ENCODE measurements at regions not wholly inside any gene's neighbourhood (a gene's known extent, or its start where the extent isn't known, plus 50 kb on each side); places are given as distances from the start of the nearest gene placed in this dataset.

DNA sequence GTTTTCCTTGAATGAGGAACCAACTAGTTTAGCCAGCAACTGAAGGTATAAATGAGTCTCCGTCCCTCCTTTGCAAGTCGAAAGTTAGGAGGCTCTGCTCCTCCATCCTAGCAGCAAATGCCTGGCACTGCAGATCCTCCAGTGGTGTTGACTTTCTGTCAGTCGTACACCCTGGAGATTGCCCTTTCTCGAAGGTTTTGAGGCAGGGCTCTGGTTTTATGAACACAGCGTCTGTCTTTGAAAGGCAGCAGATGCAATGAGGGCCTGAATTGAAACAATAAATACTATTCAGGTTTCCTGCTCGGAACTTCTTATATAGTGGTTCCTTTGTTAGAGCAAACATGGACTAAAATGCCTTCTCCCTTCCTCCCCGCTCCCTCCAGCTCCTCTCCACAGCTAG lies 284.0 kb downstream of the TMEM38B start:
- H3K27ac ChIP-seq = no peak overlapping the region
- ATAC-seq (no peak), DNase-seq (no peak)
- no peaks in the 10 kb centered on the region for H3K36me3 ChIP-seq (ENCODE audit: insufficient read depth in 1 of 2, low read depth in 1 of 2)
- WGBS, 3 donors = 58 to 71% (median 61%) methylated on average over 7 of the region's 7 CpGs
- no peaks in the 10 kb centered on the region for H3K27me3 ChIP-seq (ENCODE audit: insufficient read depth in 3 of 3, low read length in 2 of 3)
- no peaks in the 10 kb centered on the region for H3K9me3 ChIP-seq
- intact Hi-C loops (cut with DNase I) = no loop called here
- no peak overlapping the region for H3K4me3 ChIP-seq
- TF ChIP-seq, protein P1, sequence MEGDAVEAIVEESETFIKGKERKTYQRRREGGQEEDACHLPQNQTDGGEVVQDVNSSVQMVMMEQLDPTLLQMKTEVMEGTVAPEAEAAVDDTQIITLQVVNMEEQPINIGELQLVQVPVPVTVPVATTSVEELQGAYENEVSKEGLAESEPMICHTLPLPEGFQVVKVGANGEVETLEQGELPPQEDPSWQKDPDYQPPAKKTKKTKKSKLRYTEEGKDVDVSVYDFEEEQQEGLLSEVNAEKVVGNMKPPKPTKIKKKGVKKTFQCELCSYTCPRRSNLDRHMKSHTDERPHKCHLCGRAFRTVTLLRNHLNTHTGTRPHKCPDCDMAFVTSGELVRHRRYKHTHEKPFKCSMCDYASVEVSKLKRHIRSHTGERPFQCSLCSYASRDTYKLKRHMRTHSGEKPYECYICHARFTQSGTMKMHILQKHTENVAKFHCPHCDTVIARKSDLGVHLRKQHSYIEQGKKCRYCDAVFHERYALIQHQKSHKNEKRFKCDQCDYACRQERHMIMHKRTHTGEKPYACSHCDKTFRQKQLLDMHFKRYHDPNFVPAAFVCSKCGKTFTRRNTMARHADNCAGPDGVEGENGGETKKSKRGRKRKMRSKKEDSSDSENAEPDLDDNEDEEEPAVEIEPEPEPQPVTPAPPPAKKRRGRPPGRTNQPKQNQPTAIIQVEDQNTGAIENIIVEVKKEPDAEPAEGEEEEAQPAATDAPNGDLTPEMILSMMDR (IDR thresholded peaks at IDR 0.05) = no peak
- H3K4me1 ChIP-seq = peaks cover 4% of the 10 kb centered on the region

DNA sequence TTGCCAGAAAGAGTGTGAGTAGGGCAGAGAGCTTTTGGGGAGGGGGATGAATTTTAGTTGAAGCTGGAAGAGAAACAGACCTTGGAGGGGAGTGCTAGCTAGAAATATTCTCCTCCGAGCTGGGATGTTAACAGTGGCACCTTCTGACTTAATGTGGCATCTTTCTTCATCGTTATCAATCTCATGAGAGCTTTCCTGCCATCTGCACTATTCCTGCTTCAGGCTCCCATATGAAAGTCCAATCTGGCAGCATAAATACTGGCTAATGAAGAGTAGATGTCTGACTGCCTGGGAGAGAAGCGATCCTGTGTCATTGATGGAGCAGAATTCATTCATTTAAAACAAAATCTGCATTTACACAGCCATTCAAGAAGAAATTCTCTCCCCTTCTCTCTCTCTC lies 284.5 kb downstream of the TMEM38B start:
- H3K27ac ChIP-seq = no peak overlapping the region

DNA sequence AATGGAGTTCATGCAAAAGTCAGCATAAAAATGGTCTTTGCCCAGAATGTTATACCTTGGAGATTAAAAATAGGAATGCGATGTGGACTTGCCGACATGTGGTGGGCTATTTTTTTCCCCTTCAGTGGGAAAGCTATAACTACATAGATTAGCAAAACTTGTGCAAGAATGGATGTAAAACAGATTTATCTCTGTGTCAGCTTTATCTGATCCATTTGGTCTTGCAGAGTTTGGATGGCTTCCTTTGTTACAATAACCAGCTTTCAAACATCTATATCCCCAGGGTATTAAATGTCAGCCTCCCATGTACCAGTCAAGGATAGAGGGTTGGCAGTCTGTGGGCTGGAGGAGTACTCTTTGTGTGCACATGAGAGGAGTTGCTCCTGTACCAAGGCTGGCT lies 284.9 kb downstream of the TMEM38B start:
- no peaks in the 10 kb centered on the region for H3K27me3 ChIP-seq (ENCODE audit: insufficient read depth in 3 of 3, low read length in 2 of 3)
- H3K4me3 ChIP-seq = no peak overlapping the region
- no peaks in the 10 kb centered on the region for H3K9me3 ChIP-seq
- H3K36me3 ChIP-seq (ENCODE audit: insufficient read depth in 1 of 2, low read depth in 1 of 2) = no peaks in the 10 kb centered on the region
- no peak overlapping the region for H3K27ac ChIP-seq
- TF ChIP-seq, protein P1 (IDR thresholded peaks at IDR 0.05) = no peak
- WGBS, 3 donors = 64 to 68% (median 64%) methylated on average over 2 of the region's 2 CpGs
- intact Hi-C loops (cut with DNase I) = no loop called here
- DNase-seq (no peak), ATAC-seq (no peak)
- H3K4me1 ChIP-seq = peaks cover 1% of the 10 kb centered on the region

More for the DNA sequence above, 284.5 kb downstream of the TMEM38B start:
- intact Hi-C loops (cut with DNase I) = no loop called here
- DNase-seq (no peak), ATAC-seq (no peak)
- no peaks in the 10 kb centered on the region for H3K36me3 ChIP-seq (ENCODE audit: insufficient read depth in 1 of 2, low read depth in 1 of 2)
- H3K9me3 ChIP-seq = no peaks in the 10 kb centered on the region
- TF ChIP-seq, protein P1 (IDR thresholded peaks at IDR 0.05) = no peak
- H3K4me3 ChIP-seq = no peak overlapping the region
- no peaks in the 10 kb centered on the region for H3K27me3 ChIP-seq (ENCODE audit: insufficient read depth in 3 of 3, low read length in 2 of 3)
- WGBS, 3 donors = 78 to 82% (median 81%) methylated on average over 3 of the region's 3 CpGs
- peaks cover 4% of the 10 kb centered on the region for H3K4me1 ChIP-seq

DNA sequence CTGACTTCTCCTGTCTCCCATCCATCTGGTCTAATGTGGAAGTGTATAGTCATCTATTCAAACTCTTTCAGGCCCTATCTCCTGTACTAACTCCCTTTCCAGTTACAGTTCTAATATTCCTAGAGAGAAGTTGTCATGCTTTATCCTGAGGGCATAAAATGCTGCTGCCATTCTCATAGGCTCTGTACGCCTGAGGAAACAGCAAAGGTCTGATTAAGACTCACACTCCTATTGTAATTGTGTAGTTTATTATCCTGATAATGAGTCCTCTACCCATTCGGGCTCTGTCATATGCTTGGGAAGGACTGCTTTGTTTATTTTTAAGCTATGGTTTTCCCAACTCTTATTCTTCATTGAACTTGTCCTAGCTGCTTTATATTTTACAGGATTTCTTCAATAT lies 290.4 kb downstream of the TMEM38B start:
- H3K27ac ChIP-seq = no peak overlapping the region
- H3K27me3 ChIP-seq (ENCODE audit: insufficient read depth in 3 of 3, low read length in 2 of 3) = no peaks in the 10 kb centered on the region
- intact Hi-C loops (cut with DNase I) = no loop called here
- DNase-seq (no peak), ATAC-seq (no peak)
- TF ChIP-seq, protein P1 (IDR thresholded peaks at IDR 0.05) = no peak
- H3K4me3 ChIP-seq = no peak overlapping the region
- 83 to 90% (median 88%) methylated on average over 2 of the region's 2 CpGs for WGBS, 3 donors
- H3K36me3 ChIP-seq (ENCODE audit: insufficient read depth in 1 of 2, low read depth in 1 of 2) = no peaks in the 10 kb centered on the region
- no peaks in the 10 kb centered on the region for H3K9me3 ChIP-seq
- no peaks in the 10 kb centered on the region for H3K4me1 ChIP-seq

DNA sequence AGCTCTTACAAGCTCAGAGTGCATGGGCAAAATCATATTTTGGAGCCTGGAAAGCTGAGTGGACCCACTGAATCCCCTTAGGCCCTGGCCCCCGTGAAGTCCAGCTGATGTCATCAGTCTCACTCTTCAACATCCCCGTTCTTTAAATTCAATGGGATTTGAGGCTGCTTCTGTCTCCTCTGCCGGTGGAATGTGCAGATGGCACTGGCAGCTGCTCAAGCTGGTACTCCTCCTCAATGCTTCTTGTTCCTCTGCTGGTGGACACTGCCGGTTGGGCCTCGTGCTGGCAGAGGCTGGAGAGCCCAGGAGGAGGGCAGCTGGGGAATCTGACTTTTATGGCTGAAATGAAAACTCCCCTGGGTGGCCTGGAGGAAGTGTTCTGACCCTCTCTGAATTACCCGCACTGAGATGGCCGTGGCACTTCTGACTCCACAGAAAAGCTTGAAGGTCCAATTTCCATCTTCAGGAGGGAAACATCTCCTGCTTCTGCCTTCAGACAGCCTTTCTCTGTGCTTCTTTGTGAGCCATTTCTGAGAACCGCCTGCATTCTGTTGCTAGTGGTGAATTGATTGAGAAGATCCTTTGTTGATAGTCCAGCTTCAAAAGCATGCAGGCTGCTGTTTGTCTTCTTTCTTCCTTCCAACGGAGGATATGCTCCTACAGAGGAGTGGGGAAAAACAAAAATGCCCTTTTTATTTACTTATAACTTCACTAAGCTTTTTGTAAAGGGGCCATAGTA lies 298.9 kb downstream of the TMEM38B start:
- intact Hi-C loops (cut with DNase I) = no loop called here
- no peak for DNase-seq
- H3K4me3 ChIP-seq = no peak overlapping the region
- no peak for ATAC-seq
- H3K4me1 ChIP-seq = no peaks in the 10 kb centered on the region
- no peaks in the 10 kb centered on the region for H3K27me3 ChIP-seq (ENCODE audit: insufficient read depth in 3 of 3, low read length in 2 of 3)
- H3K36me3 ChIP-seq (ENCODE audit: insufficient read depth in 1 of 2, low read depth in 1 of 2) = no peaks in the 10 kb centered on the region
- TF ChIP-seq, protein P1 (IDR thresholded peaks at IDR 0.05) = no peak
- no peaks in the 10 kb centered on the region for H3K9me3 ChIP-seq
- H3K27ac ChIP-seq = no peak overlapping the region
- WGBS, 3 donors = 38 to 41% (median 39%) methylated on average over 9 of the region's 9 CpGs

Measured in psoas muscle (tissue), 7 donors.